ENCODE measurements at regions not wholly inside any gene's neighbourhood (a gene's known extent, or its start where the extent isn't known, plus 50 kb on each side); places are given as distances from the start of the nearest gene placed in this dataset.
"Not testable (repeated sequence)": the region's sequence is repeated elsewhere in the genome, so short reads cannot be mapped to it uniquely, and the experiment has no call there.

DNA sequence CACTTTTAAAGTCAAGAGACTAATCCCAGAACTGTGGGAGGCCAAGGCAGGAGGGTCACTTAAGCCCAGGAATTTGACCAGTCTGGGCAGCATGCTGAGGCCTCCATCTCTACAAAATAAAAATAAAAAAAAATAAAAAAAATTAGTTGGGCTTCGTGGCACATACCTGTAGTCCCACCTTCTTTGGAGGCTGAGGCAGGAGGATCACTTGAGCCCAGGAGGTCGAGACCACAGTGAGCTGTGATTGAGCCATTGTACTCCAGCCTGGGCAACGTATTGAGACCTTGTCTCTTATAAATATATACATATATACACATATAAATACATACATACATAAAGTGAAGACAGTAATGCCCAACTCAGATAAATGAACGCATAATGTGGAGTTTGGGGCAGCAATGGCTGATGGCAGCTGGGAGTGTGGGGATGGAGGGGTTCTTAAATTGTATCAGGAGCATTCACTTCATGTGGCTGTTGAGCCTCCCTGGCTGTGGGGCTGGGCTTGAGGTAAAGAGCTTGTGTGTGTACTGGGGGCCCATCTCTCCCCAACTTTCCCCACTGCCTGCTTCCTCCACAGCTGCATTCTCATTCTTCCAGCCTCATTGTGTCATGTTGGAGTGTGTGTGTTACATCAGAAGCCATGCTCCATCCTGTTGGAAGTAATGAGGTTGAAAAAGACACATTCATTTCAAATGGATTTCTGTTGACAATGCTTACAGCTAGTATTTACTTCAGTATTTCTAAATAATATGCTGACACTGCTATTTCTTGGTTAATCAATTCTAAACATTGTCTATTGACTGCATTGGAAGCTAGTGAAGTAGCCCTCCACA is 96.5 kb upstream of the HS6ST1 start:
- DNase-seq: no peak

DNA sequence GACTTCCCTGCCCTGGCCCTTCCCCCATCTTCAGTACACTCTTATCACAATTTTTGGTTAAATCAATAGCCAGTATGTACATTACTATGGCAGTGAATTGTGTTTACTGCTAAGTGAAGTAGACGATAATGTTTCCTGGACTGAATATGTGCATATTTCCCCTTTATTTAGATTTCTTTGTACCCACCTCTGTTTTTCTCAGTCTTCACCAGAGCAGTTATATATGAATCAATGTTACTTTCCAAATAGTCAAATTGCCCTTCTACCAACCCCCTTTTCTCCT is 97.1 kb upstream of the HS6ST1 start:
- DNase-seq: no peak

DNA sequence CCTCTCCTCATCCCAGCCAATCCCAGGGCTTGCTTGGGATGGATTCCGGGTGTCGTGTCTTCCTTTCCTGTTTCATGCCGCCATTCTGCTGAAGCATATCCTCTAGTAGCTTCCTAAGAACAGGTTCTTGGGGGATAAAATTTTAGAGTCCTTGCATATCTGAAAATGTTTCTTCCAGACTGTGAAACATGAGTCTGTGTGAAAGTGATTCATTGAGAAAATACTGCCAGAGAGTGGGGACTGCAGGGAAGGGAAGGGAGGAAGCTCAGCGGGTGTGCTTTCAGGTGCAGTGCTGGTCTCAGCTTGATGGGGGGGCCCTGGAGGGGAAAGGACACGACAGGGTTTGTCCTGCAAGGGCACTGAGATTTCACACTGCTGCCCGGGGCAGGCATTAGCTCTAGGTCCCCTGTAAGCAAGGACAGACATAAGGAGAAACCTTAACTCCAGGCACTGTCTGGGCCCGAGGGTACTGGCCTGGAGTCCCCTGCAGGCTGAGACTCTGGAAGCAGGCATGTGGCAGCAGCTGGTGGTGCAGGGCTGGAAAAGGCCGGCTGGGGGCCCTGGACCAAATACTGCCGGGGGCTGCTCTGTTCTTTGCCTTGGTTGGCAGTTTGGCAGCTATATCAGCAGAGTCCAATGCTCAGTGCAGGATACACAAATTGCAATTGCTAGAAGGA is 97.6 kb upstream of the HS6ST1 start:
- DNase-seq: no peak

- no peak for DNase-seq
Observed at GRCh38 chr2:128416806-128417205, 98.1 kb upstream of the HS6ST1 start.

GRCh38 chr2:128417264-128417663 is 98.6 kb upstream of the HS6ST1 start:
- DNase-seq: not testable (repeated sequence)

- DNase-seq: no peak
Observed at GRCh38 chr2:128420131-128420530, 101.5 kb upstream of the HS6ST1 start.

DNA sequence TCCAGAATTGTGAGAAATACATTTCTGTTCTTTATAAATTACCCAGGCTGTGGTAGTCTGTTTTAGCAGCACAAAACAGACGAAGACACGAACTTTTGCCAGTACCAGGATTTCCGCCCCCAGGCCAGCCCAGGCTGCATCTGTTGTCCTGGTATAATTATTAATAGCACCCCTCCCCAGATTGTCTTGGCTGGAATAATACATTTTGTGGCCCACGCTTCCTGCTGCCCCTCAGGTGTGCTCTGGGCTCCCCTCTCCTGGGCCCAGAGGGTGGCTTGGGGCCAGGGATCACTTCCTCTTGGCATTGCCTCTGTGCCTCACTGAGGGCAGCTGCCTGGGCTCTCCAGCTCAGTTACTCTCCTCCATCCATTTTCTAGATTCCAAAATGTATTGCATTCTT is 102.1 kb upstream of the HS6ST1 start:
- DNase-seq: no peak

- DNase-seq: no peak
Observed at GRCh38 chr2:128421286-128421685, 102.6 kb upstream of the HS6ST1 start.

DNA sequence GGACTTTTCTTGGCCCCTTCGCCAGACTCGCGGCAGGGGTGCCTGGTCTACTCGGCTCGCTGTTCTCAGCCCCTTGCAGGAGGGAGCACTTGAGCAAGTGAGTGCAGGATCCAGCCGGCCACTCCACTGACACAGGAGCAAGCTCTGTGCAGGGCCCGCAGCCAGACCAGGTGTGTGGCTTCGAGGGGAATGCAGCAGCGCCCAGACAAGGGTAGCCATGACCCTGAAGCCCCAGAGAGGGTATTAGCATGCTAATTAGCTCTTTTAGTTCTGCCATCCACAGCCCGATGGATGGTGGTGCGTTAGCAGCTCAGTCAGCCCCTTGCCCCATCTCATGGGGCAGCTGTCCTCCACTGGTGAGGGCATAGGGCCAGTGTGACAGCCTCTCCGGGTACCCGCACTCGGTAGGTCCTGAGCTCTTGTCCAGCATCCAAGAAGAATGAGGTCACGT is 103.2 kb upstream of the HS6ST1 start:
- no peak for DNase-seq

DNA sequence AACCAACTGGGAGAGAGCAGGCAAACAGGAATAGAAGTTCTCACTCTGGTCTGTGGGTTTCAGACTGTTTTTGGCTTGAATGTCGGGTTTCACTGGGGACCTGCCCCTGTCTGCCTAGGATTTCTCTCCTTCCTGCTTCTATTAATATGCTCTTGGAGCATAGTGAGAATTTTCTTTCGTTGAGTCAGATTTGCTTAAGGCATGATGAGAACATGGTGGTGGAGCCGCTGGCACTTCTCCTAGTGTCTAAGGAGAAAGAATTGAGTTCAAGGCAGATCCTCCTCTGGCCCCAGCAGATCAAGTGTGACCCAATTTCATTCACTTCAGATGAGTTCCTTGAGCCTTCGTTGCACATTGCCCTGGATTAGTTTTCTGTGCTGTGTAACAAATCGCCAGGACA is 103.9 kb upstream of the HS6ST1 start:
- DNase-seq: no peak

- DNase-seq: no peak
Observed at GRCh38 chr2:128423788-128424165, 105.1 kb upstream of the HS6ST1 start.

GRCh38 chr2:128424406-128425171 is 105.9 kb upstream of the HS6ST1 start:
- no peak for DNase-seq

GRCh38 chr2:128425216-128425615 is 106.5 kb upstream of the HS6ST1 start:
- DNase-seq: no peak

DNA sequence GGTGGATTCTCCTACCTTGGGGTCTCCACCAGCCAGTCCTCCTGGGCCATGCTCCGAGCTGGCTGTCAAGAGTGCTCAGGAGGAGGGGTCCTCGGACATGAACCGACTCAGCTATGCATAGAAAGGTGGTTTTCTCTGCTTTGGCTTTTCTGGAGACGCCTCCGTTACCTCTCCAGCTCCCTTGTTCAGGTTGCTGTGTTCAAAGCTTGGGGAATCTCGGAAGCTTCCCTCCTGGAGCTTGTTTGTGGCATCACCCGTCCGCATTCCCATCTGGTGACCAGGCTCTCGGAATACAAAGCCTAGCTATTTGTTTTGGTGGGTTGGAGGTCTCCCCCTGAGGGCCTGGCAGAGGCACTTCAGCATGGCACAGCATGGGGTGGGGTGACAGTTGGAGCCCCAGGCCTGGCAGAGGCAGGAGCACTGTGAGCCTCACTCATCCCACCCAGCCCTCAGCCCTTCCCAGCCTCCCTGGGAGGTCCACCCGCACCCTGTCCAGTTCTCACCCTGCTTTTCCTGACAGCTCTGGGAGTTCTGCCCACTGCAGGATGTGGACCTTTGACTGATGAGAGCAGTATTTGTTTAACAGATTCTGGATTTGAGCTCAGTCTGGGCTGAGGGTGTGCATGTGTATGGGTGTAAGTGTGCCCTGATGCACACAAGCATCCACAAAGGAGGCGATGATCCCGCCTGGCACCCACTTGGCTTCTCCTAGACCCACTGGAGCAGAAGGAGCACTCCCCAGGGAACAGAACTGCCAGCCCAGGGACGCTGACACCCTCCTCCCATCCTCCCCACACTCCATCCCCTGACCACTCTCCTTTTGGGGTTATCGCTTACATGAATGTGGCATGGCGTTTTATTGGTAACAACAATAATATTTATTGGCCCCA is 107.3 kb upstream of the HS6ST1 start:
- no peak for DNase-seq

- no peak for DNase-seq
Observed at GRCh38 chr2:128427413-128427755, 108.7 kb upstream of the HS6ST1 start.

GRCh38 chr2:128428415-128428814 is 109.7 kb upstream of the HS6ST1 start:
- no peak for DNase-seq

- no peak for DNase-seq
Observed at GRCh38 chr2:128432423-128432822, 113.8 kb upstream of the HS6ST1 start.

DNA sequence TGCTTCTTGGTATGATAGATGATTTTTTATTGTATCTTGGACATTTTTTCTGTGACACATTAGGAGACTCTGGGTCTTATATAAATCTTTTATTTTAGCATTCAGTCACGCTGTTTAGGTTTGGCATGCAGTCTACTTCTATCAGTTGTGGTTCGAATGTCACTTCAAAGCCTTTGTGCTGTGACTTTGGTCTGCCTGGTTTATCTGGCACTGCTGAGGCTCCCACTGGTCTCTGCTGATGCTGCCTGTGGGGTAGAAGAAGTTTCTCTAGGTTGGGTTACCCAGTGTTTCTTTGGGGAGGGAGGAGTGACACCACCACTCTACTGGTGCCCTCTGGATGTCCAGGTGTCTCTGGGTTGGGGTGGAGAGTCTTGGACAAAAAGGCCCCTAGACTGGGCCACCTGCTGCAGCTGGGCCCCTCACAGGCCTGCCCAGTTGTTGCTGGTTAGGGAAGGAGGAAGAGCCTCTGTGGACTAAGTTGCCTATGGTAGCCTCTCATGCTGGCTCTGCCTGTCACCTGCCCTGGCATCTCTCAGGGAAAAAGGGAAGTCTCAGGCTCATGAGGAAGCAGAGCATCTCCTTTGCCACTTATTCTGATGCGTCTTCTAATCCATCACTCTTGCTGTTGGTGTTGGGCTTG is 115.4 kb upstream of the HS6ST1 start:
- DNase-seq: no peak

GRCh38 chr2:128435576-128436478 is 117.2 kb upstream of the HS6ST1 start:
- DNase-seq: no peak

DNA sequence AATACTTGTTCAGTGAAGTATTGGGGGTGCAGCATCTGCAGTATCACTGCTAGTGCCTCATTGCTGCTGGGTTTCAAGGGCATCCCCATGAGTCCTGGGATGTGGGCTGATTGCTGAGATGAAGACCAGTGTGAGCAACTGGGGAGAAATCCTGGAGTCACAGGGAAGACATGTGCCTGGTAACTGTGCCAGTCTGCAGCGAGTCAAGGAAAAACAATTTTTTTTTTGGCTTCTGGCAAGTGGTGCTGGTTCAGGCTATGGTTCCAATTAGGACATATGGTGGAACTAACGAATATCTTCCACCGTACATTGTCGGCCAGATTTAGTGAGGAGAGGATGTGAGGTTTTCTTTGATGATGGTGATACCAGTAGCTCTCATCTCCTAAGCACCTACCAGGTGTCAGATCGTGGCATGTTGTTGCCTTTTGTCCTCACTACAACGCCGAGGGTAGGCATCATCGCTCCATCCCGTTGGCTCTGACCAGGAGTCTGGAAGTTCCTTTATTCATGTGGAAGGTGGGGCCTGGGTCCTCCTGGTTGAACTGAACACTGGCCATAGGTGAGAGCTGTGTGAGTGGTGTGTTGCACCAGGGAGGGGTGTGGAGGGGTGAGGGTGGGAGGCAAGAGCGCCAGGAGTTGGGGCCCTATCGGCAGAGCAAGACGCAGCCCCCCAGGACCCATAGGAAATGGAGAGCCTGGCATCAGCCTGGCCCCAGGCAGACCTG is 118.0 kb upstream of the HS6ST1 start:
- no peak for DNase-seq

DNA sequence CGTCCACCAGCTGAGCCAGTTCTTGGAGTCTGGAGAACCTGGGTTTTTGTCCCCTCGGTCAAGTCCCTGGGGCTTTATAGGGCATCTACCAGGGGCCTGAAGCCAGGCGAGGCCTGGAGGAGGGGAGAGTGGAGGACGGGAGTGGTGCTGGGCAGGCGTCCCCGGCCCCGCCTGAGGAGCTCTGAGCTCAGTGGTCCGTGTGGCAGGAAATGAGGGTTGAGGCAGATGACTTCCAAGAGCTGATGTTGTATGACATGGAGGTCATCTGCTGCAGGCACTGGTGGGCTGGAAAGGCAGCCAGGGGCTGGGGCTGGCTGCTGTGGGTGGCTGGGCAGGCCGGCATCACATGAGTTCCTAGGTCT is 118.5 kb upstream of the HS6ST1 start:
- DNase-seq: no peak
